Mucosa of rectum (tissue), 2 donors: ENCODE measurements at regions not wholly inside any gene's neighbourhood (a gene's known extent, or its start where the extent isn't known, plus 50 kb on each side); places are given as distances from the start of the nearest gene placed in this dataset.

Experiments
- H3K27ac ChIP-seq, 2 donors: one replicate each; pipeline ENCODE4 v1.7.0; 2013; ENCODE audit warnings: inconsistent platforms in 2 of 2, low read depth in 2 of 2, low read length in 2 of 2
- H3K27me3 ChIP-seq, 2 donors: one replicate each; pipeline ENCODE4 v1.7.0; 2013; ENCODE audit warnings: low read length in 2 of 2; ENCODE audit not compliant: control insufficient read depth in 2 of 2, insufficient read depth in 2 of 2
- H3K36me3 ChIP-seq, 2 donors: one replicate each; pipeline ENCODE4 v1.7.0; 2013; ENCODE audit warnings: low read length in 2 of 2; ENCODE audit not compliant: control insufficient read depth in 2 of 2, insufficient read depth in 2 of 2
- H3K4me1 ChIP-seq, 2 donors: one replicate each; pipeline ENCODE4 v1.7.0; 2013; ENCODE audit warnings: low read length in 2 of 2, mild to moderate bottlenecking in 1 of 2; ENCODE audit not compliant: control insufficient read depth in 2 of 2, insufficient read depth in 2 of 2
- H3K4me3 ChIP-seq, 2 donors: one replicate each; pipeline ENCODE4 v1.7.0; 2013; ENCODE audit warnings: low read length in 2 of 2
- H3K9ac ChIP-seq, 2 donors: one replicate each; pipeline ENCODE4 v1.7.0; 2013; ENCODE audit warnings: low read length in 2 of 2, low read depth in 1 of 2, mild to moderate bottlenecking in 1 of 2
- H3K9me3 ChIP-seq, 2 donors: one replicate each; pipeline ENCODE4 v1.7.0; 2013; ENCODE audit warnings: low read length in 2 of 2; ENCODE audit not compliant: control insufficient read depth in 2 of 2
- donor health status: healthy.
- donor health status: Normal muscosa, but diverticular disease.

DNA sequence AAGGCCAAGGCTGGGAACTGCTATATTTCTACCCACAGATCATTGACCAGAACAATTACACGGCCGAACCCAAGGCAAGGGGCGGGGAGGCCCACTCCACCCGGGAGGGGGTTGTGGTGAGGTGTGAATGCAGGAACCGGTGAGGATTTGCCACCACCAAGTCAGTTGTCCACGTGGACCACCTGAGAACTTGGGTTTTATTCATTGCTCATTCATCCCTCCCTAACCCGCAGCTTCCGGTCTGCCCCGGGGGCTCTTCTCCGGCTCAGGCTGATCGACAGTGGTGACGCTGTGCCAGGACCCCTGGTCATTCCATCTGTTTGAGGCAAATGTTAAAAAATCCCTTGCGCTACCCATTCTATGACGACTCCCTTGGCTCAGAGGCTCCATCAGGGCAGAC, 127.7 kb upstream of the RTL1 start:
- no peaks in the 10 kb centered on the region for H3K9me3 ChIP-seq
- no peak overlapping the region for H3K4me3 ChIP-seq
- no peak overlapping the region for H3K27ac ChIP-seq
- no peaks in the 10 kb centered on the region for H3K27me3 ChIP-seq
- no peak overlapping the region for H3K9ac ChIP-seq
- H3K36me3 ChIP-seq, result no peaks in the 10 kb centered on the region
- no peaks in the 10 kb centered on the region for H3K4me1 ChIP-seq

DNA sequence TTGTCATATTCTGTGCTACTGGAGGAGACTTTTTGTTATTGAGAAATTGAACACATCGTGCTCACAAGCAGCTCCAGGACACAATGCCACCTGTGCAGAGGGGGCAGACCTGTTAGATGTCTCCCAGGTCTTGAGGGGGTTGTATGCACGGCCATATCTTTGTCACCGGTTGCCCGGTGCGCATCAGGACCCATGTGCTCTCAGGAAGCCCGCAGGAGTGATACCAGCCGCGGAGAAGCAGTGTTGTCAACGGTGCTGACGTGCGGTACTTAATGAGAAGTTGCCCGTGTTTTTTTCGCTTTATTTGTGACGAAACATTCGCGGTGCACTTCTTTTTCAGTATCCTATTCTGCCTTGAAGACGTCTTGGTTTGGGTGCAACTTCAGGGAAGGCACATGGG, 128.2 kb upstream of the RTL1 start:
- no peaks in the 10 kb centered on the region for H3K36me3 ChIP-seq
- no peak overlapping the region for H3K9ac ChIP-seq

DNA sequence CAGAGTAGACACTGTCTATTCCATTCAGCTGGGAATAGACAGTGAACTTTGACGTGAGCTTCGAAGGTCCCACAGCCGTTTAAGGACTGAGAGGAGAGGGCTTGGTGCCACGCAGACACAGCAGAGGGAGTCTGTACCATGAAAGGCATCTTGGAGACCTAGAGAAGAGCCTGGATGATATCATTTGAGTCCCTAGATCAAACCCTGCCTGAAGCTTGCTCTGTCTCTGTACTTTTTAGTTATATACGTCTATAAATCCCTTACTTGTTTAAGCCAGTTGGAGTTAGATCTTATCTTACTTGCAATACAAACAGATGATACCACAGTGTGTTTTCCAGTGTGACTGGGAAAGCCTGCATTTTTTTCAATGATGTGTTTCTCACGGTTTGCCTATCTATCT, 128.9 kb upstream of the RTL1 start:
- no peak overlapping the region for H3K27ac ChIP-seq
- H3K9me3 ChIP-seq, result no peaks in the 10 kb centered on the region
- H3K27me3 ChIP-seq, result no peaks in the 10 kb centered on the region
- no peak overlapping the region for H3K4me3 ChIP-seq
- H3K9ac ChIP-seq, result no peak overlapping the region
- no peaks in the 10 kb centered on the region for H3K4me1 ChIP-seq
- H3K36me3 ChIP-seq, result no peaks in the 10 kb centered on the region

More for the DNA sequence above, 128.2 kb upstream of the RTL1 start:
- no peaks in the 10 kb centered on the region for H3K27me3 ChIP-seq
- H3K4me1 ChIP-seq, result no peaks in the 10 kb centered on the region
- H3K9me3 ChIP-seq, result no peaks in the 10 kb centered on the region
- no peak overlapping the region for H3K4me3 ChIP-seq
- no peak overlapping the region for H3K27ac ChIP-seq

DNA sequence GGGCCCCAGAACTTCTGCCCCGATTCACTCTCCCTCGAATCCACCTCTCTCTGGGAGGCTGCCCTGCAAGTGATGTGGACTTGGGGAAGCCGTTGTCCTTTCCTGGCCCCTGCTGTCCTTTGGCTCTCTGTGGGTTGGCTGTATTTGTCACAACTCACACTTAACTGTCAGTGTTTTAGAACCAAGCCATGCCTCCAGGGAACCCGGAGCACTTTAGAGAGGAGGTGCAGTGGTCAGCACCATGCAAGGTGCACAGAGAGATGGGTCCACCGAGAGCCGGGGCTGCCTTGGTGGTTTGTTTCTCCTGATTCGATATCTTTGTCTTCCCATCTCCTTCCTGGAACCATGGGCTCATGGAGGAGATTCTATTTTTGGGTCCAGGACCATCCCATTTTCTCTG, 129.5 kb upstream of the RTL1 start:
- Histone ChIP-seq H3K27ac (no peak overlapping the region), H3K4me1 (no peaks in the 10 kb centered on the region), H3K9me3 (no peaks in the 10 kb centered on the region), H3K36me3 (no peaks in the 10 kb centered on the region), H3K4me3 (no peak overlapping the region), H3K27me3 (no peaks in the 10 kb centered on the region), H3K9ac (no peak overlapping the region)

DNA sequence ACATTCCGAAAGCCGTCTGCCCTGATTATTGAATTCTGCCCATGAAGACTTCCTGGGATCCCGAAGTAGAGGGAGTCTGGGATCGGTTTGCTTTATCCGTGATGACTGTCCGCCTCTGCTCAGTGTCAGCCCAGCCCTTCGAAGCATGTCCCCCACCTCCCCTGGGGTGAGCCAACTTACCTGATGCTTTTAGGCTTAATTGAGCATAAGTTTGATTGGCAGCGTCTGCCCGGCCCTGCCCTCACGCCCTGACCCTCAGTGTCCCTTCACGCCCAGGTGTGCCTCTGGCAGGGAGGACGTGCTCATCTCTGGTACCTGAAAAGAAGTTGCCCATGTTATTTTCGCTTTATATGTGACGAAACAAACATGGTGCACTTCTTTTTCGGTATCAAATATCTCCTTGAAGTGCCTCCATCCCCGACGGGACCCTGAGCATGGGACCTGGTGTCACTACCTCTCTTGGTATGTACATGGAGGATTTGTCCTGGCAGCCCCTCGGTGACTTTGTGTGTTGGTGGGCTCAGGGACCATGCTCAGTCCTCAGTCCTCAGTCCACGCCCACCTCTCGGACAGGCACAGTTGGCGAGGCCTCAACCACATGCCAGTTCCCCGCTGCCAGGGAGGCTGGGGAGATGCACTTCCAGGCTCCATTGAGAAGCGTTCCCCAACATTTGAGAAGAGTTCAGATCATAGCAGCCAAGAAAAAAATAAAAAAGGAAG, 130.1 kb upstream of the RTL1 start:
- Histone ChIP-seq H3K9me3 (no peaks in the 10 kb centered on the region), H3K9ac (no peak overlapping the region), H3K4me3 (no peak overlapping the region), H3K27me3 (no peaks in the 10 kb centered on the region), H3K36me3 (no peaks in the 10 kb centered on the region), H3K27ac (no peak overlapping the region), H3K4me1 (no peaks in the 10 kb centered on the region)

DNA sequence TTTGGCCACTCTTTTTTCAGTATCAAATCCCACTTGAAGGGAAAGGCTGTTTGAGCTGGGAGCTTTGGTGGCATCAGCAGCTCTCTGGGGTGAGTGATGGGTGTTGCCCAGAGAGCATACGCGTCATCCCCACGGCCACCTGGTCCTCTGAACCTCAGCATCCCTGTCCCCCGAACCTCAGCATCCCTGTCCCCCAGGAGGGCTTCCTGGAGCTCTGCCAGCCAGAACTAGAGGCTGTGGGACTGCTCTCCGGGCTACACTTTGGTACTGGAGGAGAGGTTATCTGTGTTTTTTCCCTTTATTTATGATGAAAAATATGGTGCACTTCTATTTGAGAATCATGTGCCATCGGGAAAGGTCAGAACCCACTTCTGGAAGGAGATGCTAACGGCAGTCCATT, 131.5 kb upstream of the RTL1 start:
- Histone ChIP-seq H3K4me3 (no peak overlapping the region), H3K27ac (no peak overlapping the region), H3K9ac (no peak overlapping the region), H3K9me3 (no peaks in the 10 kb centered on the region), H3K36me3 (no peaks in the 10 kb centered on the region), H3K4me1 (no peaks in the 10 kb centered on the region), H3K27me3 (no peaks in the 10 kb centered on the region)

DNA sequence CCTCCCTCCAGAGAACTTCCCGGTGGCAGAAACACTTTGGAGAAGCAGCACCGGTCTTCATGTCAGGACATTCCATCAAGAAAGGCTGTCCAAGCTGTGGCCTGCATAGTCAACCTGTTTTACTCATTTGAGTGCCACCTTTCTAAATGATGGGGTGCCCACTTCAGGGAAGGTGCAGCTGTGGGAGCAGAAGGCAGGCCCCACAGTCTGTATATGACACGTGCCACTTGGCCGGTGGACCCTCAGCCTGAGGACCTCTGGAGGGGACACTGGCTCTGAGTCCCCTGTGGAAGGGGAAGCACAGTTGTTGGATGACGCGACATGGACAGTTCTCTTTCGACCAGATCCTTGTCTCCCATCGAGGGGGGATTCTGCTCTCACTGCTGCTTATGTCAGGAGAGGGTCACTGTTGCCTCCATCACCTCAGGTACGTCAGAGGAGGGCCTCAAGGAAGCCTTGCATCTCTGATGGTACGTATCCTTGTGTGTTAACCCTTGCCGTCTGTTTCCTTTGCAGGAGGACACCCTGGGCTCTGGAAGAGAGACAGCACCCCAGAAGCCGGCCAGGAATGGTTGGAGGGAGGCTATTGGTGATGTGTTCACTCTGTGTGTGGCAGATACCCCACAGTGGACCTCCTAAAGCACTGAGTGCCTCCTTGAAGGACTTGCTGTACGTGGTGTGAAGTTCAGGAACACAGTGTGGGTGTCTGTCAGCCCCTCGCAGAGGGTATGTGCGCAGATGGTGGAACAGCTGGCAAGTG, 132.1 kb upstream of the RTL1 start:
- Histone ChIP-seq H3K9me3 (no peaks in the 10 kb centered on the region), H3K4me1 (no peaks in the 10 kb centered on the region), H3K27me3 (no peaks in the 10 kb centered on the region), H3K9ac (no peak overlapping the region), H3K27ac (no peak overlapping the region), H3K36me3 (no peaks in the 10 kb centered on the region), H3K4me3 (no peak overlapping the region)

DNA sequence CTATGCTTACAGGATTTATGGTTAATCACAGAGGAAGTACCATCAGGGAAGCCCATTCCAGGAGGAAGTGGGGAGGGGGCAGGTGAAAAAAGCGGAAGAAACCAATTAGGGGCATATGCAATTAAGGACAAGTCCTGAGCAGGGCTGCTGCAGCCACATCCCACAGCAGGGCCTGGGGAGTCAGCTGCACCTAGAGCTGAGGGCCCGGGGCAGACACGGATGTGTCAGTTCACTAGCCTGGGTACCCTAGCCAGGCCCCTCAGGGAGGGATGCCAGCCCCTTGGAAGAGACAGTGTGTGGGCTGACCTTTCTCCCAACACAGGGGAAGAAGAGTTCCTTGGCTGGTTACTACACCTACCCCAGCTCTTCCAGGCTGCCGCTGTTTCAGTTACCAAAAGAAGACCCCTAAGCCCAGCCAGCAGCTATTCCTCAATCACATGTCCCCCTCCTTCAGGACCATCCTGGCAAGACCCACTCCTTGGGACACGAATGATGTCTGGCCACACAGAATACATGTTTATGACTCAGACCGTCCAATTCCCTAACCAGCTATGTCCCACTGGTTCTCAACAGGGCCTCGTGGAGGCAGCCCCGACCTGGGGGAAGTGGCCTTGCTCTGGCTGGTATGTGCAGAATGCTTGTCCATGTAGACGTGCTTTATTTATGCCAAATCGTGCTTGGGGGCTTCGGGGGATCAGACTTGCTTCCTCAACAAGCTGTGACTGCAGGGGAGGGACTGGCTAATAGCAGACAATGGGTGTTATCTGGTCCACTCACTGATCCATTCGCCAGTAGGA, 133.7 kb upstream of the RTL1 start:
- no peak overlapping the region for H3K4me3 ChIP-seq
- no peaks in the 10 kb centered on the region for H3K4me1 ChIP-seq
- no peak overlapping the region for H3K27ac ChIP-seq
- H3K9me3 ChIP-seq, result no peaks in the 10 kb centered on the region
- H3K36me3 ChIP-seq, result no peaks in the 10 kb centered on the region
- no peak overlapping the region for H3K9ac ChIP-seq
- no peaks in the 10 kb centered on the region for H3K27me3 ChIP-seq

DNA sequence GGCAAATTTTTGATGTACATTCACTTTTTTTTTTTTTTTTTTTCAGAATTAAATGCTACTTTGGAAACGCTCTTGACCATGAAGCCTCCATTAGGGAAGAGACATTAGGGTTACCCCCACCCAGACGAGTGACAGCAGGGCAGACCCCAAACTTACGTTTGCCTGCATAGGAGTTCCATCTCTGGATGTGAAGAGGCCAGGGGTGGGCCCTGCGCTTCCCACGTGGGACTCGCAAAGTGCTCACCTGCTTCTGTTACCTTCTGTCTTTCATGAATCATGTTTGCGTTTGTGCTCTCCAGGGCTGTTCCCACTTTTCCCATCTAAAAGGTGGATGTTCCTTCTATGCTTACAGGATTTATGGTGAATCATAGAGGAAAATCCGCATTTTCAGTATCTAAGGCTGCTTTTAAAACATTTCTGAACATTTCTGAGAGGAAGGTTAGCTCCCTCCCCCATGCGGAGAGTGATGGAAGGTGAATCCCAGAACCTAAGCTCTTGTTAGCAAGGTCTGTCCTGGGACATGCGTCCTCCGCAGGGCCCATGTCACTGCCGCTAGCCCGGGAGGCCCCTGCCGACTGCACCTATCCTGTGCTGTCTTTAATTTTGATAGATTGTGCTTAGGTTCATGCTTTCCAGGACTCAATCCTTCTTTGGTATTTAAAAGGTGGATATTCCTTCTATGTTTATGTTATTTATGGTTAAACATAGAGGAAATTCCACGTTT, 135.7 kb upstream of the RTL1 start:
- no peaks in the 10 kb centered on the region for H3K36me3 ChIP-seq

More for the DNA sequence above, 135.7 kb upstream of the RTL1 start:
- H3K9me3 ChIP-seq, result no peaks in the 10 kb centered on the region
- H3K9ac ChIP-seq, result no peak overlapping the region
- H3K27me3 ChIP-seq, result no peaks in the 10 kb centered on the region
- no peak overlapping the region for H3K4me3 ChIP-seq
- no peaks in the 10 kb centered on the region for H3K4me1 ChIP-seq
- no peak overlapping the region for H3K27ac ChIP-seq
